CD4-positive, alpha-beta T cell treated with Interleukin-4 for 4 hours (primary cell): ENCODE measurements at regions not wholly inside any gene's neighbourhood (a gene's known extent, or its start where the extent isn't known, plus 50 kb on each side); places are given as distances from the start of the nearest gene placed in this dataset.
"Not testable (repeated sequence)": the region's sequence is repeated elsewhere in the genome, so short reads cannot be mapped to it uniquely, and the experiment has no call there.

Experiments used
- DNase-seq: peaks from one replicate; pipeline ENCODE4 v3.0.0-alpha.2; 2020

DNA sequence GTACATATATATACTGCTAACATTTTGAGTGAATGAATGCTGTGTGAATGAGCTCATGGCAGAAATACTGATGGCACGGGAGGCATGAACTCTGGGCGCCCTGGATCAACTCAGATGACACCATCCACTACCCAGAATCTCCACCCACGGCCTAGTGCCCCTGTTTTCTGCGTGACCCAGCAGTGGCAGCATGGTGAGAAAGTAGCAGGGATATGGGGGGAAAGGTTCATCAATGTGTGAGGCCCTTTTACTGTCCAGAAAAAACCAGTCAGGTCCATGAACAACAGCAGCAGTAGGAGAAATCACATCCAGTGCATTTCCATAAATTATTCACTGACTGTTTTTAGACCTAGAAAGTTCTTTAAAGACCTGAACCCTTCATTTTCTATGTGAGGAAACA, 391.0 kb upstream of the NRP1 start:
- DNase-seq: no peak

DNA sequence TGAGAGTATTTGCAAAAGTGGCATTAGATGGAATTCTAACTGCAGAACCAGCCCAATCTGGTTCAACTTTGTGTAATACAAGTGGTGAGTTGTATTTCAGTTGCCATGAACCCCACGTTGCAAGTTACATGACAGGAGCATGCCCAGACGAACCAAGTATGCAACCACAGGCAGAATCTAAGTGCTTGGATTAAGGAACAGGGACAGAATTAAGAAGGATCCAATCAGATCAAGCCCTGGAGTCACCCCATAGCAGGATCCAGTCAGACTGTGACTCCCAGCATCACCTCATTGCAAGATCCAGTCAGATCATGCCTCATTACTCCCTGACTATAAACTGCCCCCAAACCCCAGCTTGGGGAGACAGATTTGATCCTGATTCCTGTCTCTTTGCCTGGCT, 388.7 kb upstream of the NRP1 start:
- no peak for DNase-seq

DNA sequence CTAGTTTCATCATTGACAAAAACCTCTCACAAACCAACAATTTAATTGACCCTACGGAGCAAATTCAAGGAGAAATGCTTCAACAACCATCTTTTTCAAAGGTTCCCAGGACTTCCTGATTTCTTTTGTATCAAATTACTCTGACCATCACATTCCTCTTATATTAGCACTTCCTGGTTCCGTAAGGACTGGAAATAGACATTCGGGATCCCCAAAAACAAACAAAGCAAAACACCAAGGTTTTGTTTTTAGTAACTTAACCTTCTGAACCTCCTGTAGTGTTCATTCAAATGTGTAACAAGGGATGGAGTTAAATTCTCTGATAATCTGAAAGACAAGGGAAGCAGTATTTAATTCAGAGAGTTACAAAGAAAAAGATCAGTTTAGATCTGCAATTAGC, 387.6 kb upstream of the NRP1 start:
- no peak for DNase-seq

DNA sequence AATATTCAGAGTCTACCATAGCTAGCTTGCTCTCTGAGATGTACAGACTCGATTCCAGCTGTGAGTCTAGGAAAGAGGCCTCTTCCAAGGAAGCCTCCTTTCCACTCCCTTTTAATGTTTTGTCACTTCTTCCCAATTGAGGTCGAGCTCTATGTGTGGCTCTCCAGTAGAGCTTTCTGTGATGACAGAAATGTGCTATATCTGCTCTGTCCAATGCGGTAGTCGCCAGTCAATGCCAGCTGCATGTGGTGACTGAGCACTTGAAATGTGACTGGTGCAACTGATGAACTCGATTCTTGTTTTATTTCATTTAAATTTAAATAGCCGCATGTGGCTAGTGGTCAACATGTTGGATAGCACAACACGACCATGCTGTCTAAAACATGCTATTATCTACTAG, 387.0 kb upstream of the NRP1 start:
- no peak for DNase-seq

DNA sequence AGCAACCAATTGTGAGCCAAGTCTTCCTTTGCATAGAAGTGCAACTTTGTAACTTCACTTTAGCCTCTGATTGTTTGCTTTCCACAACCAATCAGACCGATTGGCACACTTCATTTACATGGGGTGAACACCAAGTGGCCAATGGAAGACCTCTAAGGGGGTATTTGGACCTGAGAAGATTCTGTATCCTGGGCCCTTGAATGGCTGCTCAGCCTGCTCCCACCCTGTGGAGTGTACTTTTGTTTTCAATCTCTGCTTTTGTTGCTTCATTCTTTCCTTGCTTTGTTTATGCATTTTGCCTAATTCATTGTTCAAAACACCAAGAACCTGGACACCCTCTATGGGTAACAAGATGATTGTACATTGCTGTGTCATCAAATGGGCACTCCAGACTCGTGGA, 385.7 kb upstream of the NRP1 start:
- no peak for DNase-seq

DNA sequence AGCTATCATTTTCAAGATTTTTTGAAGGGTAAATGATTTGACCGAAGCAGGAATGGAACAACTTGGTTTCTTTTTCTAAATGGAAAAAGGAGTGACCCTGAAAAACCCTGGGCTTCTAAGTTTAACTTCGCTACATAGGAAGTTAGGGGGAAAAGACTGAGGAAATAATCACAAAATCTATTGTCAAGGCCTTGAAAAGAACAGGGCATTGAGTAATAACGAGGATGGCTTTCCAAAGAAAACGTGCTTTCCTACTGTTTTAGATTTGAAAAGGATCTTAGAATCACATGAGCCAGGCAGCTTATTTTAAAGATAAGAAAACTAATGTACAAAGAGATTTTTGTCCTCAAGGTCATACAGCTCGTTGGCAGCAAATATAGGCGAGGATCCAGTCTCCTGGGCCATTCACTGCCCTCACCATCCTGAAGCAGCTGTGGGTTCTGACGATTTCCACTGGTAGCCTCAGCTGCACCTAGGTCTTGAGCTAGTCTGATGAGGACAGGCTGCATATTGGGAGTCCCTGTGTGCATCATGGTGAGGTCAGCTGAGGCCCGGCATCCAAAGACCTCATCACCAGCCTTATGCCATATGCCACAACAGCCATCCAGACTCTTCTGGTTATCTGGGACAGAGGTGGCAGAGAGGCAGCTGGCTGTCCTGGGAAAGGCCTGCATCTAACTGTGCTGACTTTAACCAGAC, 384.7 kb upstream of the NRP1 start:
- no peak for DNase-seq

DNA sequence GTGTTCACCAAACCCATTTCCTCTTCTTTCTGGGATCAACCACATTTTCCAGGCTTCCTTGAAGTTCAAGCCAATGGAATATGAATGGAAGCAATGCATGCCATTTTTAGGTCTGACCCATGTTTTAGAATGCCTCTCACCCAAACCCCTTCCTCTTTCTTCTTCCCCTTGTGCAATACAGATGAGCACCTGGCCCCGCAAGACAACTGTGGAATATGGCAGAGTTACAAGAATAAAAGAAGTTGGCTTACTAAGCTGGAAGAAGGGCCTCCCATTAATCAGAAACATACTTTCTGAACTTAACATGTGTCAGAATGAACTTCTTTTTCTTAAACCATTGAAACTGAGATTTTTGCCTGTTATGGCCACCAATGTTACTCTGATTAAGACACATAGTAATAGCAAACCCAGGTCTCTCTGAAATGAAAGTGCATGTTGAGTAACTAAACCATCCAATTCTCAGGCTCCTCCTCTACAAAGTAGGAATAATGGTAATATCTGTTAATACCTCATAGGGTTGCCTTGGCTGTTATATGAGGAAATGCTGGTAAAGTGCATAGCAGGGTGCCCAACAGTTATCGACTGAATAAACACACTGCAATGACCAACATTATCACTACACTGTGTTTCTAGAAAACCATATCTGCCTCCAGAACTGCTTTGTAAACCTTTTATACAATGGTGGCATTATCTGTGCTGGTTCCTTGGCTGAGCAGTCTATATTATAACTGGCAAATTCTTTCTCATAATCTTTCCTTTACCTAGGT, 382.2 kb upstream of the NRP1 start:
- no peak for DNase-seq

DNA sequence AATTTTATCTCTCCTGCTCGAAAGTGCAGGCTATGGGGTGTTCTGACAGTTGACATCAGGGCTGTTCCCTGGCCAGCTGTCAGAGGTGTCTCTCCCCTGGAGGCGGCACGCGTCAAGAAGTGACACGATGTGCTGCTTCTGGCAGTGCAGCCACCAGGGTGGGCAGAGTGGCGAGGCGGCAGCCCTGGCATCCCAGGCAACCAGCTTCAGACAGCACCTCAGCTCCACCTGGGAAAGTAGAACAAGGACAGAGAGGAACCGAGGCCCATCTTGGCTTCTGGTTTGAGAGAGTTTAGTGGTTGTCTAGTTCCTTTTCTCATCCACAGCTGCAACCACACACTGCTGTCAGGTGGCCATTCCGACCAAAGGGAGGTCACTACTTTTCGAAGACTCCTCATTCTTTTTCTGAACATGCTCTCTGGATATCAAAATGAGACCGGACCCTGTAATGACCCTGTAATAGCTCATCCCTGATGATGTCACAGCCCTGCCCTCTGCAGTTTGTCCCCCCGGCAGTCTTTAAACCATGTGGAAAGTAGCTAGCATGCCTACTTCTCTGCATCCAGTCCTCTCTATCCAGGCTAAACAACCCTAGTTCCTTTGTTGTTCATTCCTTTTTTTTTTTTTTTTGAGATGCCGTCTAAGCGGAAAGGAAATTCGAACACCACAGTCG, 381.0 kb upstream of the NRP1 start:
- DNase-seq: no peak

DNA sequence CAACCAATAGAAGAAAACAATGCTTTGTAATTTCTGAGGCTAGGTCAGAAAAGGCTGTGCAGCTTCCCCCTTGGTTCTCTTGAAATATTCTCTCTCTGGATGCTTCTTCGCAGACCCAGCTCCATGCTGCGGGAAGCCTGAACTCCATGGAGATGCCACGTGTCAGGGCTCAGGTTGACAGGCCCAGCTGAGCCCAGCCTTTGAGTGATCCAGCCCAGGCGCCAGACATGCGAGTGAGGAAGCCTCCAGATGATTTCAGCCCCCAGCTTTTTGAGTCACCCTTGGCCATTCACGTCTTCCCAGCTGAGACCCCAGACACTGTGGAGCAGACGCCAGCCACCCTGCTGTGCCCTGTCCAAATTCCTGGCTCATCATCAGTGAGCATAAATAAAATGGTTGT, 378.4 kb upstream of the NRP1 start:
- DNase-seq: no peak

DNA sequence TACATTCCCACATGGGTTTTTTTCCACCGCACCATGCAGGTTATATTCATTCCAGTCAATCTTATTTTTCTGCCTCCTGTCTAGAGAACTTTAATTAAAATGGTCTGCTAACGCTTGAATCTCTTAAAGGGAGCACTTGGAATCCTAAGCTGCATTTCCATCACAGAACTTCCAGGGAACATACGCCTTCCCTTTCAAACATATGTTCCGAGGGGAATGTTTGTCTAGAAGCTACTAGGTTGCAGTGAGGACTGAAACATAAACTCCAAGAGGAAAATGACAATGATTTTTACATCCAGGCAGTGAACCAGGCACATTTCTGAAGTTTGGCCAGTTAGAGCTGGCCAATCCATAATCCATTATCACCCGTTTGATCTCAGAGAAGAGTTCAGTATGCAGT, 375.5 kb upstream of the NRP1 start:
- DNase-seq: no peak

DNA sequence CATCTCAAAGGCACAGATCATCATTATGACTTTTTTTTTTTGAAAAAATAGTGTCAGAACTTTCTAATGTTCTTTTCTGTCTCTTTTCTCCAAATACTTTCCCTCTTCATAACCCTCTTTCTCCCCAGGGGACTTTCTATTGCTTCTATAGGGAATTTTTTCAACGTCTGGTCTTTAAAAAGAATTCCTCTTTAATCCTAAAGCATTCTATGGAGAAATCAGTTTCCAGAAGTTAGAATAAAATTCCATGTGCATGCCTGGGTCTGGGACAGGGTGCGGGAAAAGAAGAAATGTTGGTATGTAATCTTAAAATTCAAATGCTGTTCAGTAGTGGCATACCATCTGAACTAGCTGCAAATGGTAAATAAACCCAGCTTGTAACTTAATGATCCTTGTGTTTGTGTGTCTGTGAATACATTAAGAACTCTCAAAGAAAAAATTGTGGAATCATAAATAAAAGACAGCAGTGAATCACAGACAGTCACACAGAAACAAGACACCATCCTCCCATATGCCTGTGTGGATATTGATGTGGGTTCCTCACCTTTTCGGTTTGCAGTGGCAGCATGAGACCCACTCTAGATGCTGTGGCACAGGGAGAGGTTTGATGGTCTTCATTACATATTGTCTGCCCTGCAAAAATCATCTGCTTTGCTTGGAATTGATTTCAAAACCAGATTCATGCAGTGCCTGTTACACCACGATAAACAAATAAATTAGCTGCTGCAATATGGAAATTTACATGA, 374.7 kb upstream of the NRP1 start:
- no peak for DNase-seq

DNA sequence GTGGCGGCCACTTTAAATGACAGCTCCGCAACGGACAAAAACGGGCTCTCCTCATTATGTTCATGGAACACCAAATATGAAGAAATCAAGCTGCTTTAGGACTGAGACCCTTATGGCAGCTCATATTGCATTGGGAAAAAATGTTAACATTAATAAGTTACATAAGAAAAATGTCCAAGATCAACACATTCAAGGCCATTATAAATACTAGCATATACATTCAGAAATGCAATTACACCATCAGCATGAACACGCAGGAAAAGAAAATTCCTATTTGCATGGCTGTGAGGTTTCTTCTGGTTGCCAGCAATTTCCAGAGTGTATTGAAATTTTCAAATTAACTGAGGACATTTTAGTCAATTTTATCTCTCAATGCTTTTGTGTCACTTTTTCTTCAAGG, 374.1 kb upstream of the NRP1 start:
- DNase-seq: no peak

DNA sequence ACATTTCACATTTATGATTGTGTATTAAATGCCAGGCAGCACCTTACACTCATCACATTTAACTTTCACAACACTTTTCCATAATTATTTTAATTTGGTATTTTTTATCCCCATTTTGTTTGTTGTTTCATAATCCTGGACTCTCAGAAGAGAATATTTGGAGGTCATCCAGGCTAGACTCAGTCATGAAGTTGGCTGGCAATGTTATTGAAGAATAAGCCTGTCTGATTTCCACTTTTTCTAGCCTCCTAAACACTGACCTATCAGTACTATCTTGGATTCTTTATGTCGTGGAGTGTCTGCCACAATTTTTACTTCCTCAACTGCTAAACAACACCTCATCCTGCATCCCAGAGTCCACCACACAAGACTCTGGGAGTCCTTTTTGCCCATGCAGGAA, 372.3 kb upstream of the NRP1 start:
- no peak for DNase-seq

DNA sequence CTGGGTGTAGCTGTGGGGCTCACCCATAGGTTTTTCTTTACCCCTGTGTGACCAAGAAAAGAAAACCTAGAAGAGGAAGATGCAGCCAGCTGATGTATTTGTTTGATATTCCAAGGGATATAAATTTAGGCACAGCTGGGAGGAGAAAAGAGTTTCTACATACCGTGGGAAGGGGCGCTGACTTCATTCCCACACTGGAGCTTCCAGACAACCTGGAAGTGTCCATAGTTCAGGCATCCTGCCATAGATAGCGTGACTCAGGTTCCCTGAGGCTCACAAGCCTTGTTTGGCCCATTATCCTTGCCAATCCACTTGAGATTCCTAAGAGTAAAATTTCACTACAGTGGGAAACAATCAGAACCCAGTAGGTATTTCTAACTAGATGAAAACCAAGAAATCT, 371.7 kb upstream of the NRP1 start:
- DNase-seq: no peak

DNA sequence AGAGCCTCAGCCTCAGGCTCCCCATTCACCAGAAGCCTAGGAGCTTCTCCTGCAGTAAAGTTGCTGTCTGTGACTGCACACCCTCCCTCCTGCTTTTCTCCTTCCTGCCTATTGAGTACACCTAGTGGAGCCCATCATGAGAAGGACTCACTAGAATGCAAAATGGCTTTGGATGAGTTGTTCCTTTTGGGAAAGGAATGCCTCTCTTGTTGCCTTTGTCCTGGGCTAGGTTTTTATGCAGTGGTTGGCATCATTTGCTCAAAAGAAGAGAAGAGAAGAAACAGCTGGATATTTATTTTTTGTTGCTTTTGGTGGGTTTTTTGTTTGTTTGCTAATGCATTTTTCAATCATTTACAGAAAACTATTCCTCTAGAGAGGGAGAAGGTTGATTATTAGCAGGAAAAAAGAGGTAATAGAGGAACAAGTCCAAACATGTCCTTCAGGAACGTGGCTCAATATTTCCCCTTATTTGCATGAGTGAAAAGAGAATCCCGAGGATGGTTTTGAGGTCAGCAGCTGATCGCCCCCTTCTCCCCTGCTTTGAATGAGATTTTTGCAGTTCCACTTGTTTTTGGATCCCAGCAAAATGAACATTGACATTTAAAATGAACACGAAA, 369.9 kb upstream of the NRP1 start:
- DNase-seq: no peak

DNA sequence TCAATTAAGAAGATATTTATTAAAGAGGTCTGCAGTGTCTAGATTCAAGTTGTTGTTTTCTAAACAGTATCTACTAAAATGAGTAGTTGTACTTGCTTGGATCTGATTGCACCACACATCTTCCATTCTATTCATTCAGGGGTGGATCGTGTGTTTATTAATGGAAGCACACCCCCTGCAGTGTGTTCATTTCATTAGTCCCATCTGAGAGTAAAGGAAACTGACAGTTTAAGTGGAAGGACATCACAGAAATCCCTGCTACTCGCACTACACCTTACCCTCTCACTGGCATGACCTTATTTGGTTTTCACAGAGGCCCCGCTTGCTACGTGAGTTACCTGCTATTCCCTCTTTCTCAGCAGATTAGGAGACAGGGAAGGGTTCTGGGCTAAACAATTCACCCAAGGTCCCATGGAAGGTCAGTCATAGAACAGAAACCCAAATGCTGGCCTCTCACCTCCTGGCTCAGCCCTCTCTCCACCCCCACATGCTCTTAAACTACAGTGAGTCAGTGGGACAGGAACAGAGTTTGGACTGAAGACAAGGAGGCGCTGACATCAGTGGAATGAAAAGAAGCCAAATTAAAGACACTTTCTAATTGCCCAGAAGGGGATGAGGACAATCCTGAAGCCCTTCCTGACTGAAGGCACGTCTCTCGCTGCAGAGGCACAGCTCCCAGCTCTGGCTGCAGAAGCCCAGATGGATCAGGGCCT, 369.2 kb upstream of the NRP1 start:
- no peak for DNase-seq

DNA sequence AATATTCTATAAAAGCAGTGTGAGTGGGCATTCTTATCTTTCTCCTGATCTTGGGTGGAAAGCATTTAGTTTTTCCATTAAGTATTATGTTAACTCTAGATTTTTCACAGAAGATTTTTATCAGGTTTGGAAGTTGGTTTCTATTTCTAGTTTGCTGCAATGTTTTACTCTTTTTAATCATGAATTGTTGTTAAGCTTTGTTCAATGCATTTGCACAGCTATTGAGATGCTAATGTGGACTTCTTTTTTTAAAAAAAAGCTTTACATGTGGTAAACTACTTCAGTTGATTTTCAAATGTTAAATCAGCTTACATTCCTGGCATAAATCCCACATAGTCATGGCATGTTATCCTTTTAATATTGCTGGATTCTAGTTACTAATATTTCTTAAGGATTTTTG, 363.6 kb upstream of the NRP1 start:
- no peak for DNase-seq

DNA sequence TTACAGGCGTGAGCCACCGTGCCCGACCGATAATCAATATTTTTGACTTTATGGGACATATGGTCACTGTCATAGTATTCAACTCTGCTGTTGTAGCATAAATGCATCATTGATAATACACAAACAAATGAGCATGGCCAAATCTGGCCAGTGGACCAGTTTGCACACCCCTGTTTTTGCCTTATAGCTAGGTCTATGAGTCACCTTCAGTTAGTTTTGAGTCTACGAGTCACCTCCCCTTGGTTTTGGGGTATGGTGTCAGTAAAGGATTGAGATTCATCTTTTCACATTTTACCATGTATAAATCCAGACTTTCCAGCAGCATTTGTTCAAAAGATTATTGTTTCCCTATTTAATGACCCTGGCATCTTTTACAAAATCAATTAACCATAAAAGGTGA, 362.5 kb upstream of the NRP1 start:
- DNase-seq: no peak

DNA sequence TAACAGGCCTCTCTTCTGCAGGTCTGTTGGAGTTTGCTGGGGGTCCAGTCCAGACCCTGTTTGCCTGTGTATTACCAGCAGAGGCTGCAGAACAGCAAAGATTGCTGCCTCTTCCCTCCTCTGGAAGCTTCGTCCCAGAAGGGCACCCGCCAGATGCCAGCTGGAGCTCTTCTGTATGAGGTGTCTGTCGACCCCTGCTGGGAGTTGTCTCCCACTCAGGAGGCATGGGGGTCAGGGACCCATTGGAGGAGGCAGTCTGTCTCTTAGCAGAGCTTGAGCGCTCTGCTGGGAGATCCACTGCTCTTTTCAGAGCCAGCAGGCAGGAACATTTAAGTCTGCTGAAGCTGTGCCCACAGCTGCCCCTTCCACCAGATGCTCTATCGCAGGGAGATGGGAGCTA, 361.1 kb upstream of the NRP1 start:
- no peak for DNase-seq

DNA sequence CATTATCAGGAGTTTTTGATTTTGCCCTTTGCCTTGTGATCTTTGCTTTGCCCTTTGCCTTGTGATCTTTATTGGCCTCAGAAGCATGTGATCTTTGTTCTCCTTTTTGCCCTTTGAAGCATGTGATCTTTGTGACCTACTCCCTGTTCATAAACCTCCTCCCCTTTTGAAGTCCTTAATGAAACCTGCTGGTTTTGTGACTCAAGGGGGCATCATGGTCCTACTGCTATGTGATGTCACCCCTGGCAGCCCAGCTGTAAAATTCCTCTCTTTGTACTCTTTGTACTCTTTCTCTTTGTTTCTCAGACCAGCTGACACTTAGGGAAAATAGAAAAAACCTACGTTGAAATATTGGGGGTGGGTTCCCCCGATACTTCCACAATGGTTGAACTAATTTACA, 356.1 kb upstream of the NRP1 start:
- DNase-seq: not testable (repeated sequence)

DNA sequence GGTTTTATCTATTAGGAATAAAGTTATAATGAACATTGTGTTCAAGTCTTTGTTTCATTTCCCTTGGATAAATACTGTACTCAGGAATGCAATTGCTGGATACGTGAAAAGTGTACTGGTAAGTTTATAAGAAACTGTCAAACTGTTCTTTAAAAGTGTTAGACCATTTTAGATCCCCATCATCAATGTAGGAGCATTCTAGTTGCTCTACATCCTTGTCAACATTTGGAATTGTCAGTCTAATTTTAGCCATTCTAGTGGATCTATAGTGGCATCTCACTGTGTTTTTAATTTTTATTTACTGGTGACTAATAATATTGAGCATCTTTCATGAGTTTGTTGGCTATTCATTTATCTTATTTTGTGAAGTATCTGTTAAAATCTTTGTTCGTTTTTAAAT, 354.0 kb upstream of the NRP1 start:
- no peak for DNase-seq

DNA sequence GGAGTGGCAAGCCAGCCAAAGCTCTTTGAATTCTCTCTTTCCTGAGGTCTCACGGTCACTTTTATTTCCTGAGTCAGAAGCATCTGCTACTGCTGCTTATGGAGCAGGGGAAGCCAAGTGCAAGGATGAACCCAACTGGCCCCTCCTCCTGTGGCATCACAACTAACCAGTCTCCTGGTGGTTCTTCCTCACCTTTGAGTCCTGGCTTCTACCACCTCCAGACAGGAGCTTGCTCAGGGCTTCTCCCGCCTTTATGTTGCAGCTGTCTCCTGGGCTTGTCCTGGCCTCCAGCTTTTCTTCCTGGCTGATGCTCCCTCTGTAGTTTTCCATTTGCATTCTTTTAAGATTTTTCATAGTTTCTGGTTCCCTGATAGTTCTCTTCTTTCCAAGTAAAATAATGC, 349.7 kb upstream of the NRP1 start:
- DNase-seq: no peak

DNA sequence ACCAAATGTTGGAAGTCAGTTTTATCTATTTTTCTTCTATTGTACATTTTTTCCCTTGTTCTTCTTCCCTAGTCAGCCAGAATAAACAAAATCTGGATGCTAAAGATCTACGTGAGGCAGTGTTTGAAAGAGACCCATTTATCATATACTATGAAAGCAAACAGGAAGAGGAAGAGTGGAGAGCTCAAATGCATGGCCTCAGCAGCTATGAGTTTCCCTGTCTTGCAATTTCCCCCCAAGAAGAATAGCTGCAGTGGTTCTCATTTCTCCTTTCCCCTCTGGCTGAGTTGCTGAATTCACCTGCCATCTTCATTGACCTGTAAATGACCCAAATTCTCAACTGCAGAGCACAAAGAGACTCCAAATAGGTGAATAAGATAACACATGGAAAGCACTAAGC, 347.1 kb upstream of the NRP1 start:
- DNase-seq: no peak
